Gastrocnemius medialis (tissue), 4 donors: ENCODE measurements at regions not wholly inside any gene's neighbourhood (a gene's known extent, or its start where the extent isn't known, plus 50 kb on each side); places are given as distances from the start of the nearest gene placed in this dataset.

Experiments
- ATAC-seq, 2 donors: fragments of 150-250 bp; one replicate each; pipeline ENCODE4 v1.9.1; 2016
- DNase-seq, 2 donors: peaks; one replicate each; pipeline ENCODE4 v3.0.0-alpha.2; 2019
- H3K27ac ChIP-seq, 4 donors: fragments of 200-600 bp; sonication (generic); 1 replicate in 1 of 4; 2 replicates in 3 of 4; pipeline ENCODE4 v1.5.1; 2016 to 2018; ENCODE audit warnings: mild to moderate bottlenecking in 2 of 4, moderate library complexity in 1 of 4
- H3K27me3 ChIP-seq, 3 donors: fragments of 200-600 bp; sonication (generic) in 2 of 3; 1 replicate in 1 of 3; 2 replicates in 2 of 3; pipeline versions ENCODE4 v1.5.1 to v1.6.0; 2016 to 2019; ENCODE audit warnings: mild to moderate bottlenecking in 1 of 3, moderate library complexity in 1 of 3
- H3K36me3 ChIP-seq, 2 donors: fragments of 200-600 bp; sonication (generic) in 1 of 2; one replicate each; pipeline ENCODE4 v1.5.1; 2017 to 2018
- H3K4me1 ChIP-seq, 2 donors: fragments of 200-600 bp; sonication (generic) in 1 of 2; one replicate each; pipeline ENCODE4 v1.5.1; 2016 to 2017; ENCODE audit warnings: mild to moderate bottlenecking in 2 of 2
- H3K4me3 ChIP-seq, 4 donors: fragments of 200-600 bp; sonication (generic) in 3 of 4; 1 replicate in 1 of 4; 2 replicates in 3 of 4; pipeline ENCODE4 v1.5.1; 2016 to 2019; ENCODE audit warnings: mild to moderate bottlenecking in 2 of 4
- H3K9me3 ChIP-seq, 3 donors: fragments of 200-600 bp; sonication (generic) in 2 of 3; 1 replicate in 1 of 3; 2 replicates in 2 of 3; pipeline ENCODE4 v1.5.1; 2016 to 2019
- CTCF ChIP-seq, 5 experiments: fragments of 450-650 bp in 3 of 5; fragments of 200-600 bp in 2 of 5; sonication (generic) in 2 of 5; IDR thresholded peaks in 4 of 5; conservative IDR thresholded peaks in 1 of 5; 1 replicate in 4 of 5; 2 replicates in 1 of 5; pipeline ENCODE4 v1.5.1; 2016 to 2019; ENCODE audit warnings: antibody characterized with exemption in 5 of 5, mild to moderate bottlenecking in 3 of 5, moderate library complexity in 3 of 5
- POLR2A ChIP-seq, 2 donors: fragments of 450-650 bp; IDR thresholded peaks; one replicate each; pipeline ENCODE4 v1.6.1; 2017; ENCODE audit warnings: antibody characterized with exemption in 2 of 2, mild to moderate bottlenecking in 2 of 2, moderate library complexity in 2 of 2
- in situ Hi-C, 4 donors: fragments of 200-750 bp; cut with MboI; loops; one replicate each; pipeline versions ENCODE4 v1.15.0 to v1.8.0; 2017; ENCODE audit warnings: low sequenced_read_pairs in 4 of 4
- intact Hi-C: fragments of 100-400 bp; cut with DNase I; formaldehyde crosslinking; loops from one replicate; pipeline ENCODE4 v1.15.1; 2023; ENCODE audit warnings: low total_unique reads

GRCh38 chr1:60132108-60132507 lies 58.5 kb upstream of the C1orf87 start:
- H3K27me3 ChIP-seq = no peaks in the 10 kb centered on the region
- in situ Hi-C loops = no loop called here
- H3K4me1 ChIP-seq = peaks cover 0 to 4% of the 10 kb centered on the region in 2 donors
- no peak overlapping the region for H3K4me3 ChIP-seq
- DNase-seq = no peak
- ATAC-seq = no peak
- no peaks in the 10 kb centered on the region for H3K36me3 ChIP-seq
- TF ChIP-seq CTCF (IDR thresholded peaks at IDR 0.05 in 4 of 5, conservative IDR thresholded peaks at IDR 0.05 in 1 of 5) (no peak), POLR2A (IDR thresholded peaks at IDR 0.05) (no peak)
- H3K27ac ChIP-seq = no peak overlapping the region
- intact Hi-C loops = no loop called here
- no peaks in the 10 kb centered on the region for H3K9me3 ChIP-seq

GRCh38 chr1:60130703-60131102 lies 57.1 kb upstream of the C1orf87 start:
- in situ Hi-C loops (no loop called here), intact Hi-C loops (no loop called here)
- Histone ChIP-seq H3K27ac (no peak overlapping the region), H3K4me1 (peaks cover 0 to 4% of the 10 kb centered on the region in 2 donors), H3K36me3 (no peaks in the 10 kb centered on the region), H3K4me3 (no peak overlapping the region), H3K9me3 (no peaks in the 10 kb centered on the region), H3K27me3 (no peaks in the 10 kb centered on the region)
- no peak for ATAC-seq
- no peak for DNase-seq
- TF ChIP-seq CTCF (IDR thresholded peaks at IDR 0.05 in 4 of 5, conservative IDR thresholded peaks at IDR 0.05 in 1 of 5) (no peak), POLR2A (IDR thresholded peaks at IDR 0.05) (no peak)

GRCh38 chr1:60129911-60130310 lies 56.3 kb upstream of the C1orf87 start:
- intact Hi-C loops (no loop called here), in situ Hi-C loops (no loop called here)
- Histone ChIP-seq H3K4me3 (no peak overlapping the region), H3K27me3 (no peaks in the 10 kb centered on the region), H3K9me3 (no peaks in the 10 kb centered on the region), H3K36me3 (no peaks in the 10 kb centered on the region), H3K27ac (no peak overlapping the region), H3K4me1 (peaks cover 0 to 4% of the 10 kb centered on the region in 2 donors)
- DNase-seq (no peak), ATAC-seq (no peak)
- no peak for TF ChIP-seq POLR2A (IDR thresholded peaks at IDR 0.05)
- no peak for TF ChIP-seq CTCF (IDR thresholded peaks at IDR 0.05 in 4 of 5, conservative IDR thresholded peaks at IDR 0.05 in 1 of 5)

GRCh38 chr1:60126723-60127122 lies 53.2 kb upstream of the C1orf87 start:
- Histone ChIP-seq H3K27me3 (no peaks in the 10 kb centered on the region), H3K36me3 (no peaks in the 10 kb centered on the region), H3K9me3 (no peaks in the 10 kb centered on the region), H3K4me3 (no peak overlapping the region), H3K27ac (no peak overlapping the region), H3K4me1 (no peaks in the 10 kb centered on the region)
- intact Hi-C loops = no loop called here
- in situ Hi-C loops = no loop called here
- DNase-seq = no peak
- no peak for TF ChIP-seq CTCF (IDR thresholded peaks at IDR 0.05 in 4 of 5, conservative IDR thresholded peaks at IDR 0.05 in 1 of 5)
- TF ChIP-seq POLR2A (IDR thresholded peaks at IDR 0.05) = no peak
- no peak for ATAC-seq
